GM20000 (cell line): ENCODE measurements at regions not wholly inside any gene's neighbourhood (a gene's known extent, or its start where the extent isn't known, plus 50 kb on each side); places are given as distances from the start of the nearest gene placed in this dataset.

ENCODE experiments used
- DNase-seq: peaks from one replicate; pipeline ENCODE4 v3.0.0; 2012; ENCODE audit warnings: low spot score
- CTCF ChIP-seq: IDR thresholded peaks from 2 replicates; pipeline ENCODE4 v1.5.1; 2012; ENCODE audit warnings: mild to moderate bottlenecking, control low read depth; ENCODE audit errors: extremely low read depth, missing control alignments

GRCh38 chr4:24328711-24329110, 255.6 kb downstream of the DHX15 start:
- TF ChIP-seq CTCF = no peak
- DNase-seq = no peak

- no peak for DNase-seq
- no peak for TF ChIP-seq CTCF
Measured at GRCh38 chr4:24328310-24328709, 256.0 kb downstream of the DHX15 start.

GRCh38 chr4:24322995-24323394, 261.4 kb downstream of the DHX15 start:
- no peak for TF ChIP-seq CTCF
- no peak for DNase-seq

GRCh38 chr4:24322511-24322910, 261.8 kb downstream of the DHX15 start:
- no peak for DNase-seq
- TF ChIP-seq CTCF = no peak

GRCh38 chr4:24321616-24322015, 262.7 kb downstream of the DHX15 start:
- DNase-seq = no peak
- TF ChIP-seq CTCF = no peak

- no peak for TF ChIP-seq CTCF
- DNase-seq = no peak
Measured at GRCh38 chr4:24321131-24321530, 263.2 kb downstream of the DHX15 start.

GRCh38 chr4:24319387-24319786, 265.0 kb downstream of the DHX15 start:
- no peak for TF ChIP-seq CTCF
- DNase-seq = no peak

GRCh38 chr4:24315056-24315455, 269.3 kb downstream of the DHX15 start:
- no peak for TF ChIP-seq CTCF
- no peak for DNase-seq
